ENCODE measurements at regions not wholly inside any gene's neighbourhood (a gene's known extent, or its start where the extent isn't known, plus 50 kb on each side); places are given as distances from the start of the nearest gene placed in this dataset.

- Histone ChIP-seq H3K36me3 (ENCODE audit: control insufficient read depth in 4 of 4, insufficient read depth in 4 of 4, low read length in 3 of 4) (no peaks in the 10 kb centered on the region), H3K27me3 (replicated peaks in 2 of 5; ENCODE audit: control insufficient read depth in 4 of 5, insufficient read depth in 5 of 5, low read length in 4 of 5) (no peaks in the 10 kb centered on the region), H3K9me3 (ENCODE audit: control extremely low read depth in 1 of 5, control insufficient read depth in 4 of 5, insufficient read depth in 2 of 5, low read depth in 1 of 5, low read length in 4 of 5) (no peaks in the 10 kb centered on the region), H3K4me1 (ENCODE audit: control extremely low read depth in 1 of 4, control insufficient read depth in 4 of 4, insufficient read depth in 4 of 4, low read length in 3 of 4) (no peaks in the 10 kb centered on the region), H3K4me3 (ENCODE audit: control insufficient read depth in 1 of 7, extremely low read depth in 1 of 7, insufficient read depth in 4 of 7, low read depth in 2 of 7, low read length in 6 of 7) (no peak overlapping the region), H3K27ac (ENCODE audit: insufficient read depth in 1 of 2, low read depth in 1 of 2, low read length in 2 of 2, poor library complexity in 1 of 2, severe bottlenecking in 2 of 2) (no peak overlapping the region)
- no peak for DNase-seq
- POLR2A ChIA-PET = no interaction called here
- CTCF ChIA-PET = no interaction called here
- no CpG with 5 or more reads among the region's 4 CpGs for WGBS (ENCODE audit: insufficient coverage)
Measured at GRCh38 chr10:105413997-105414396, 772.9 kb downstream of the SORCS3 start.

- POLR2A ChIA-PET = no interaction called here
- no CpG with 5 or more reads among the region's 1 CpG for WGBS (ENCODE audit: insufficient coverage)
- Histone ChIP-seq H3K27ac (ENCODE audit: insufficient read depth in 1 of 2, low read depth in 1 of 2, low read length in 2 of 2, poor library complexity in 1 of 2, severe bottlenecking in 2 of 2) (no peak overlapping the region), H3K9me3 (ENCODE audit: control extremely low read depth in 1 of 5, control insufficient read depth in 4 of 5, insufficient read depth in 2 of 5, low read depth in 1 of 5, low read length in 4 of 5) (no peaks in the 10 kb centered on the region), H3K27me3 (replicated peaks in 2 of 5; ENCODE audit: control insufficient read depth in 4 of 5, insufficient read depth in 5 of 5, low read length in 4 of 5) (no peaks in the 10 kb centered on the region), H3K4me3 (ENCODE audit: control insufficient read depth in 1 of 7, extremely low read depth in 1 of 7, insufficient read depth in 4 of 7, low read depth in 2 of 7, low read length in 6 of 7) (no peak overlapping the region), H3K36me3 (ENCODE audit: control insufficient read depth in 4 of 4, insufficient read depth in 4 of 4, low read length in 3 of 4) (no peaks in the 10 kb centered on the region), H3K4me1 (ENCODE audit: control extremely low read depth in 1 of 4, control insufficient read depth in 4 of 4, insufficient read depth in 4 of 4, low read length in 3 of 4) (no peaks in the 10 kb centered on the region)
- no peak for DNase-seq
- CTCF ChIA-PET = no interaction called here
Measured at GRCh38 chr10:105409370-105409769, 768.3 kb downstream of the SORCS3 start.

GRCh38 chr10:105406488-105406887 lies 765.4 kb downstream of the SORCS3 start:
- 100% methylated on average over 1 of the region's 2 CpGs for WGBS (ENCODE audit: insufficient coverage)
- CTCF ChIA-PET = no interaction called here
- no peaks in the 10 kb centered on the region for H3K27me3 ChIP-seq (replicated peaks in 2 of 5; ENCODE audit: control insufficient read depth in 4 of 5, insufficient read depth in 5 of 5, low read length in 4 of 5)

GRCh38 chr10:105398202-105398601 lies 757.1 kb downstream of the SORCS3 start:
- Histone ChIP-seq H3K27me3 (replicated peaks in 2 of 5; ENCODE audit: control insufficient read depth in 4 of 5, insufficient read depth in 5 of 5, low read length in 4 of 5) (no peaks in the 10 kb centered on the region), H3K27ac (ENCODE audit: insufficient read depth in 1 of 2, low read depth in 1 of 2, low read length in 2 of 2, poor library complexity in 1 of 2, severe bottlenecking in 2 of 2) (no peak overlapping the region), H3K4me3 (ENCODE audit: control insufficient read depth in 1 of 7, extremely low read depth in 1 of 7, insufficient read depth in 4 of 7, low read depth in 2 of 7, low read length in 6 of 7) (no peak overlapping the region), H3K9me3 (ENCODE audit: control extremely low read depth in 1 of 5, control insufficient read depth in 4 of 5, insufficient read depth in 2 of 5, low read depth in 1 of 5, low read length in 4 of 5) (no peaks in the 10 kb centered on the region), H3K4me1 (ENCODE audit: control extremely low read depth in 1 of 4, control insufficient read depth in 4 of 4, insufficient read depth in 4 of 4, low read length in 3 of 4) (no peaks in the 10 kb centered on the region), H3K36me3 (ENCODE audit: control insufficient read depth in 4 of 4, insufficient read depth in 4 of 4, low read length in 3 of 4) (no peaks in the 10 kb centered on the region)
- CTCF ChIA-PET = no interaction called here
- 74% methylated on average over 3 of the region's 4 CpGs for WGBS (ENCODE audit: insufficient coverage)
- no peak for DNase-seq
- POLR2A ChIA-PET = no interaction called here

More at GRCh38 chr10:105406488-105406887, 765.4 kb downstream of the SORCS3 start:
- no peak overlapping the region for H3K4me3 ChIP-seq (ENCODE audit: control insufficient read depth in 1 of 7, extremely low read depth in 1 of 7, insufficient read depth in 4 of 7, low read depth in 2 of 7, low read length in 6 of 7)
- no peaks in the 10 kb centered on the region for H3K9me3 ChIP-seq (ENCODE audit: control extremely low read depth in 1 of 5, control insufficient read depth in 4 of 5, insufficient read depth in 2 of 5, low read depth in 1 of 5, low read length in 4 of 5)
- no peaks in the 10 kb centered on the region for H3K4me1 ChIP-seq (ENCODE audit: control extremely low read depth in 1 of 4, control insufficient read depth in 4 of 4, insufficient read depth in 4 of 4, low read length in 3 of 4)
- H3K36me3 ChIP-seq (ENCODE audit: control insufficient read depth in 4 of 4, insufficient read depth in 4 of 4, low read length in 3 of 4) = no peaks in the 10 kb centered on the region
- no peak for DNase-seq
- H3K27ac ChIP-seq (ENCODE audit: insufficient read depth in 1 of 2, low read depth in 1 of 2, low read length in 2 of 2, poor library complexity in 1 of 2, severe bottlenecking in 2 of 2) = no peak overlapping the region
- POLR2A ChIA-PET = no interaction called here

GRCh38 chr10:105391670-105392351 lies 750.7 kb downstream of the SORCS3 start:
- 91% methylated on average over 8 of the region's 12 CpGs for WGBS (ENCODE audit: insufficient coverage)
- no peaks in the 10 kb centered on the region for H3K9me3 ChIP-seq (ENCODE audit: control extremely low read depth in 1 of 5, control insufficient read depth in 4 of 5, insufficient read depth in 2 of 5, low read depth in 1 of 5, low read length in 4 of 5)
- no peaks in the 10 kb centered on the region for H3K4me1 ChIP-seq (ENCODE audit: control extremely low read depth in 1 of 4, control insufficient read depth in 4 of 4, insufficient read depth in 4 of 4, low read length in 3 of 4)
- H3K27ac ChIP-seq (ENCODE audit: insufficient read depth in 1 of 2, low read depth in 1 of 2, low read length in 2 of 2, poor library complexity in 1 of 2, severe bottlenecking in 2 of 2) = no peak overlapping the region
- no peaks in the 10 kb centered on the region for H3K27me3 ChIP-seq (replicated peaks in 2 of 5; ENCODE audit: control insufficient read depth in 4 of 5, insufficient read depth in 5 of 5, low read length in 4 of 5)
- no peak overlapping the region for H3K4me3 ChIP-seq (ENCODE audit: control insufficient read depth in 1 of 7, extremely low read depth in 1 of 7, insufficient read depth in 4 of 7, low read depth in 2 of 7, low read length in 6 of 7)
- no peak for DNase-seq
- no peaks in the 10 kb centered on the region for H3K36me3 ChIP-seq (ENCODE audit: control insufficient read depth in 4 of 4, insufficient read depth in 4 of 4, low read length in 3 of 4)
- POLR2A ChIA-PET = no interaction called here
- CTCF ChIA-PET = no interaction called here

GRCh38 chr10:105387971-105388370 lies 746.9 kb downstream of the SORCS3 start:
- ChIA-PET POLR2A (no interaction called here), CTCF (no interaction called here)
- DNase-seq = no peak
- no CpG with 5 or more reads among the region's 3 CpGs for WGBS (ENCODE audit: insufficient coverage)
- Histone ChIP-seq H3K36me3 (ENCODE audit: control insufficient read depth in 4 of 4, insufficient read depth in 4 of 4, low read length in 3 of 4) (no peaks in the 10 kb centered on the region), H3K27ac (ENCODE audit: insufficient read depth in 1 of 2, low read depth in 1 of 2, low read length in 2 of 2, poor library complexity in 1 of 2, severe bottlenecking in 2 of 2) (no peak overlapping the region), H3K4me1 (ENCODE audit: control extremely low read depth in 1 of 4, control insufficient read depth in 4 of 4, insufficient read depth in 4 of 4, low read length in 3 of 4) (no peaks in the 10 kb centered on the region), H3K27me3 (replicated peaks in 2 of 5; ENCODE audit: control insufficient read depth in 4 of 5, insufficient read depth in 5 of 5, low read length in 4 of 5) (no peaks in the 10 kb centered on the region), H3K9me3 (ENCODE audit: control extremely low read depth in 1 of 5, control insufficient read depth in 4 of 5, insufficient read depth in 2 of 5, low read depth in 1 of 5, low read length in 4 of 5) (no peaks in the 10 kb centered on the region), H3K4me3 (ENCODE audit: control insufficient read depth in 1 of 7, extremely low read depth in 1 of 7, insufficient read depth in 4 of 7, low read depth in 2 of 7, low read length in 6 of 7) (no peak overlapping the region)

- H3K27ac ChIP-seq (ENCODE audit: insufficient read depth in 1 of 2, low read depth in 1 of 2, low read length in 2 of 2, poor library complexity in 1 of 2, severe bottlenecking in 2 of 2) = no peak overlapping the region
- ChIA-PET POLR2A (no interaction called here), CTCF (no interaction called here)
- no peak overlapping the region for H3K4me3 ChIP-seq (ENCODE audit: control insufficient read depth in 1 of 7, extremely low read depth in 1 of 7, insufficient read depth in 4 of 7, low read depth in 2 of 7, low read length in 6 of 7)
- H3K9me3 ChIP-seq (ENCODE audit: control extremely low read depth in 1 of 5, control insufficient read depth in 4 of 5, insufficient read depth in 2 of 5, low read depth in 1 of 5, low read length in 4 of 5) = no peaks in the 10 kb centered on the region
- no peaks in the 10 kb centered on the region for H3K4me1 ChIP-seq (ENCODE audit: control extremely low read depth in 1 of 4, control insufficient read depth in 4 of 4, insufficient read depth in 4 of 4, low read length in 3 of 4)
- no peak for DNase-seq
- no peaks in the 10 kb centered on the region for H3K36me3 ChIP-seq (ENCODE audit: control insufficient read depth in 4 of 4, insufficient read depth in 4 of 4, low read length in 3 of 4)
- H3K27me3 ChIP-seq (replicated peaks in 2 of 5; ENCODE audit: control insufficient read depth in 4 of 5, insufficient read depth in 5 of 5, low read length in 4 of 5) = no peaks in the 10 kb centered on the region
Measured at GRCh38 chr10:105383978-105384377, 742.9 kb downstream of the SORCS3 start.
